ENCODE measurements at regions not wholly inside any gene's neighbourhood (a gene's known extent, or its start where the extent isn't known, plus 50 kb on each side); places are given as distances from the start of the nearest gene placed in this dataset.

GRCh38 chr4:35639929-35640328 is 604.4 kb downstream of the ARAP2 start:
- DNase-seq, result no peak

GRCh38 chr4:35643661-35644060 is 600.7 kb downstream of the ARAP2 start:
- no peak for DNase-seq

GRCh38 chr4:35644591-35644990 is 599.7 kb downstream of the ARAP2 start:
- no peak for DNase-seq

GRCh38 chr4:35649011-35649410 is 595.3 kb downstream of the ARAP2 start:
- no peak for DNase-seq

- no peak for DNase-seq
Observed at GRCh38 chr4:35649778-35650177, 594.5 kb downstream of the ARAP2 start.

GRCh38 chr4:35652197-35652596 is 592.1 kb downstream of the ARAP2 start:
- DNase-seq, result no peak

GRCh38 chr4:35653451-35653850 is 590.9 kb downstream of the ARAP2 start:
- DNase-seq, result no peak

GRCh38 chr4:35673137-35673536 is 571.2 kb downstream of the ARAP2 start:
- no peak for DNase-seq

- DNase-seq, result no peak
Observed at GRCh38 chr4:35684755-35685154, 559.6 kb downstream of the ARAP2 start.

- no peak for DNase-seq
Observed at GRCh38 chr4:35689870-35690269, 554.4 kb downstream of the ARAP2 start.

GRCh38 chr4:35690271-35690670 is 554.0 kb downstream of the ARAP2 start:
- DNase-seq, result no peak

GRCh38 chr4:35695003-35695402 is 549.3 kb downstream of the ARAP2 start:
- no peak for DNase-seq

- no peak for DNase-seq
Observed at GRCh38 chr4:35695421-35695820, 548.9 kb downstream of the ARAP2 start.

- DNase-seq, result no peak
Observed at GRCh38 chr4:35697210-35697736, 547.0 kb downstream of the ARAP2 start.

- no peak for DNase-seq
Observed at GRCh38 chr4:35700663-35701062, 543.7 kb downstream of the ARAP2 start.

GRCh38 chr4:35709080-35709479 is 535.2 kb downstream of the ARAP2 start:
- DNase-seq, result no peak

GRCh38 chr4:35710343-35710742 is 534.0 kb downstream of the ARAP2 start:
- no peak for DNase-seq

- DNase-seq, result no peak
Observed at GRCh38 chr4:35711127-35711526, 533.2 kb downstream of the ARAP2 start.

- no peak for DNase-seq
Observed at GRCh38 chr4:35723973-35724372, 520.3 kb downstream of the ARAP2 start.

GRCh38 chr4:35725131-35725530 is 519.2 kb downstream of the ARAP2 start:
- DNase-seq, result peak; percentile 2

- no peak for DNase-seq
Observed at GRCh38 chr4:35730414-35730813, 513.9 kb downstream of the ARAP2 start.

GRCh38 chr4:35734381-35735098 is 509.8 kb downstream of the ARAP2 start:
- no peak for DNase-seq

GRCh38 chr4:35739308-35739707 is 505.0 kb downstream of the ARAP2 start:
- DNase-seq, result no peak

- DNase-seq, result no peak
Observed at GRCh38 chr4:35754047-35754446, 490.3 kb downstream of the ARAP2 start.

GRCh38 chr4:35757836-35758235 is 486.5 kb downstream of the ARAP2 start:
- no peak for DNase-seq

All from activated CD4-positive, alpha-beta T cell treated with anti-CD3 and anti-CD28 coated beads, Interleukin-2, Interleukin-6, amounts not matched to agents 100 ng/mL and 50 ng/mL, durations not matched to agents 16 hours and 8 hours (primary cell).